ENCODE measurements at regions not wholly inside any gene's neighbourhood (a gene's known extent, or its start where the extent isn't known, plus 50 kb on each side); places are given as distances from the start of the nearest gene placed in this dataset.

GRCh38 chr5:167657016-167657415, 634.4 kb upstream of the WWC1 start:
- TF ChIP-seq SMC3 (IDR thresholded peaks at IDR 0.05; ENCODE audit: borderline replicate concordance, low read length) (no peak), POLR2A (IDR thresholded peaks at IDR 0.05; ENCODE audit: low read depth, low read length) (no peak), CTCF (IDR thresholded peaks at IDR 0.05 in 2 of 3, conservative IDR thresholded peaks at IDR 0.05 in 1 of 3; ENCODE audit: control insufficient read depth in 2 of 3, extremely low read depth in 1 of 3, insufficient read depth in 1 of 3, low read depth in 3 of 3, low read length in 3 of 3) (no peak), CBFB (IDR thresholded peaks at IDR 0.05; ENCODE audit: low read depth) (no peak), POLR2AphosphoS5 (IDR thresholded peaks at IDR 0.05; ENCODE audit: low read length) (no peak), GATAD2B (conservative IDR thresholded peaks at IDR 0.05; ENCODE audit: low read depth) (no peak), MAX (IDR thresholded peaks at IDR 0.05; ENCODE audit: low read depth, low read length) (no peak), NFYA (IDR thresholded peaks at IDR 0.05; ENCODE audit: borderline replicate concordance, low read depth, low read length) (no peak), EZH2 (IDR thresholded peaks at IDR 0.05; ENCODE audit: borderline replicate concordance, control insufficient read depth, low read depth, low read length) (no peak)
- TF ChIP-seq, protein P1, sequence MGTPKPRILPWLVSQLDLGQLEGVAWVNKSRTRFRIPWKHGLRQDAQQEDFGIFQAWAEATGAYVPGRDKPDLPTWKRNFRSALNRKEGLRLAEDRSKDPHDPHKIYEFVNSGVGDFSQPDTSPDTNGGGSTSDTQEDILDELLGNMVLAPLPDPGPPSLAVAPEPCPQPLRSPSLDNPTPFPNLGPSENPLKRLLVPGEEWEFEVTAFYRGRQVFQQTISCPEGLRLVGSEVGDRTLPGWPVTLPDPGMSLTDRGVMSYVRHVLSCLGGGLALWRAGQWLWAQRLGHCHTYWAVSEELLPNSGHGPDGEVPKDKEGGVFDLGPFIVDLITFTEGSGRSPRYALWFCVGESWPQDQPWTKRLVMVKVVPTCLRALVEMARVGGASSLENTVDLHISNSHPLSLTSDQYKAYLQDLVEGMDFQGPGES (IDR thresholded peaks at IDR 0.05): no peak

All from GM12878 (cell line).